ENCODE measurements at regions not wholly inside any gene's neighbourhood (a gene's known extent, or its start where the extent isn't known, plus 50 kb on each side); places are given as distances from the start of the nearest gene placed in this dataset.

DNA sequence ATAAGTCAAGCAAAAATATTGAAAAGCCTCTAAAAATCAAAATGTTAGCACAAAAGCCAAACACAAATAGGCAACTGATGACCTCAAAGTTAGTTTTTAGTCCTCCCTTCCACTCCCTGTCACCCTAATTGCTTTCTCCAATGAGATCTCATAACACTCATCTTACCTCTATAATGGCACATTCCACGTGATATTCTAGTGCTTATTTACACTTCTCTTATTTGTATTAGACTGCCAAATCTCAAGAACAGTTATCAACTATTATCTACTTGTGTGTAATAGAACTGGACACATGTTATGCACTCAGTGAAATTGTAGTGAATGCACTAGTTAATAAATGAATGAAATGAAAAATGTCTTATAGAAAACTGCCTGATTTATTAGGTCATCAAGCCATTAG is 55.5 kb upstream of the AVPR1A start:
- DNase-seq (ENCODE audit: low read depth) = no peak
- no peak overlapping the region for H3K4me3 ChIP-seq (ENCODE audit: low read depth, low read length)
- TF ChIP-seq, protein P1, sequence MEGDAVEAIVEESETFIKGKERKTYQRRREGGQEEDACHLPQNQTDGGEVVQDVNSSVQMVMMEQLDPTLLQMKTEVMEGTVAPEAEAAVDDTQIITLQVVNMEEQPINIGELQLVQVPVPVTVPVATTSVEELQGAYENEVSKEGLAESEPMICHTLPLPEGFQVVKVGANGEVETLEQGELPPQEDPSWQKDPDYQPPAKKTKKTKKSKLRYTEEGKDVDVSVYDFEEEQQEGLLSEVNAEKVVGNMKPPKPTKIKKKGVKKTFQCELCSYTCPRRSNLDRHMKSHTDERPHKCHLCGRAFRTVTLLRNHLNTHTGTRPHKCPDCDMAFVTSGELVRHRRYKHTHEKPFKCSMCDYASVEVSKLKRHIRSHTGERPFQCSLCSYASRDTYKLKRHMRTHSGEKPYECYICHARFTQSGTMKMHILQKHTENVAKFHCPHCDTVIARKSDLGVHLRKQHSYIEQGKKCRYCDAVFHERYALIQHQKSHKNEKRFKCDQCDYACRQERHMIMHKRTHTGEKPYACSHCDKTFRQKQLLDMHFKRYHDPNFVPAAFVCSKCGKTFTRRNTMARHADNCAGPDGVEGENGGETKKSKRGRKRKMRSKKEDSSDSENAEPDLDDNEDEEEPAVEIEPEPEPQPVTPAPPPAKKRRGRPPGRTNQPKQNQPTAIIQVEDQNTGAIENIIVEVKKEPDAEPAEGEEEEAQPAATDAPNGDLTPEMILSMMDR (IDR thresholded peaks at IDR 0.05; ENCODE audit: insufficient read depth, low read depth, low read length, missing control alignments) = no peak
